Neutrophil (primary cell): ENCODE measurements at regions not wholly inside any gene's neighbourhood (a gene's known extent, or its start where the extent isn't known, plus 50 kb on each side); places are given as distances from the start of the nearest gene placed in this dataset.

Experiments
- H3K27ac ChIP-seq: fragments of 200-600 bp; sonication (generic); 2 replicates; pipeline ENCODE4 v1.5.1; 2016; ENCODE audit warnings: mild to moderate bottlenecking, moderate library complexity
- H3K27me3 ChIP-seq: fragments of 200-600 bp; sonication (generic); 2 replicates; pipeline ENCODE4 v1.6.0; 2016; ENCODE audit warnings: mild to moderate bottlenecking
- H3K36me3 ChIP-seq: fragments of 200-600 bp; sonication (generic); 2 replicates; pipeline ENCODE4 v1.5.1; 2017
- H3K4me1 ChIP-seq, 2 experiments: fragments of 200-600 bp in 1 of 2; sonication (generic) in 1 of 2; 1 replicate in 1 of 2; 2 replicates in 1 of 2; pipeline versions ENCODE4 v1.5.1 to v1.6.1; 2013 to 2016; ENCODE audit warnings: low read depth in 1 of 2, low read length in 1 of 2, mild to moderate bottlenecking in 1 of 2, moderate library complexity in 1 of 2; ENCODE audit not compliant: control insufficient read depth in 1 of 2, insufficient read depth in 1 of 2
- H3K4me3 ChIP-seq, 2 experiments: fragments of 200-600 bp in 1 of 2; sonication (generic) in 1 of 2; 1 replicate in 1 of 2; 2 replicates in 1 of 2; pipeline ENCODE4 v1.5.1; 2013 to 2016; ENCODE audit warnings: low read depth in 1 of 2, low read length in 1 of 2, mild to moderate bottlenecking in 1 of 2, moderate library complexity in 1 of 2
- H3K9me3 ChIP-seq: fragments of 200-600 bp; sonication (generic); 2 replicates; pipeline ENCODE4 v1.5.1; 2016
- TF ChIP-seq, protein P1 (sequence below): fragments of 200-600 bp; sonication (generic); IDR thresholded peaks from 2 replicates; pipeline ENCODE4 v1.5.1; 2016; ENCODE audit warnings: antibody characterized with exemption

DNA sequence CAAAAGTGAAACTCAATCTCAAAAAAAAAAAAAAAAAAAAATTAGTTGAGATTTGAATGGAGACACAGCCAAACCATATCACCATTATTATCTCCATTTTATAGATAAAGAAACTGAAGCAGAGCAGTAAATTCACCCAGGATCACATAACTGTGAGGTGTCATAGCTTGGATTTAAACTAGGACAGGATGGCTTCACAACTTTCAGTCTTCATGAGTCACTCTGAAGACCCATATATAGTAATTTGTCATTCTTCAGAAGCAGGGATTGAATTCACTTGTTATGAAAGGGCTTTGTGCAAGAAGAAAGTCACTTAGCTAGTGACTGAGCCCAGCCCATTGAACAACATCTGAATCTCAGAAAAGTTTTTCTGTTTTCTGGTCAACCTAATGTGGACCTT is 60.5 kb upstream of the LRIG1 start:
- Histone ChIP-seq H3K27ac (no peak overlapping the region), H3K4me1 (no peaks in the 10 kb centered on the region), H3K9me3 (no peaks in the 10 kb centered on the region), H3K36me3 (no peaks in the 10 kb centered on the region), H3K4me3 (no peak overlapping the region), H3K27me3 (no peaks in the 10 kb centered on the region)
- TF ChIP-seq, protein P1, sequence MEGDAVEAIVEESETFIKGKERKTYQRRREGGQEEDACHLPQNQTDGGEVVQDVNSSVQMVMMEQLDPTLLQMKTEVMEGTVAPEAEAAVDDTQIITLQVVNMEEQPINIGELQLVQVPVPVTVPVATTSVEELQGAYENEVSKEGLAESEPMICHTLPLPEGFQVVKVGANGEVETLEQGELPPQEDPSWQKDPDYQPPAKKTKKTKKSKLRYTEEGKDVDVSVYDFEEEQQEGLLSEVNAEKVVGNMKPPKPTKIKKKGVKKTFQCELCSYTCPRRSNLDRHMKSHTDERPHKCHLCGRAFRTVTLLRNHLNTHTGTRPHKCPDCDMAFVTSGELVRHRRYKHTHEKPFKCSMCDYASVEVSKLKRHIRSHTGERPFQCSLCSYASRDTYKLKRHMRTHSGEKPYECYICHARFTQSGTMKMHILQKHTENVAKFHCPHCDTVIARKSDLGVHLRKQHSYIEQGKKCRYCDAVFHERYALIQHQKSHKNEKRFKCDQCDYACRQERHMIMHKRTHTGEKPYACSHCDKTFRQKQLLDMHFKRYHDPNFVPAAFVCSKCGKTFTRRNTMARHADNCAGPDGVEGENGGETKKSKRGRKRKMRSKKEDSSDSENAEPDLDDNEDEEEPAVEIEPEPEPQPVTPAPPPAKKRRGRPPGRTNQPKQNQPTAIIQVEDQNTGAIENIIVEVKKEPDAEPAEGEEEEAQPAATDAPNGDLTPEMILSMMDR, result no peak

DNA sequence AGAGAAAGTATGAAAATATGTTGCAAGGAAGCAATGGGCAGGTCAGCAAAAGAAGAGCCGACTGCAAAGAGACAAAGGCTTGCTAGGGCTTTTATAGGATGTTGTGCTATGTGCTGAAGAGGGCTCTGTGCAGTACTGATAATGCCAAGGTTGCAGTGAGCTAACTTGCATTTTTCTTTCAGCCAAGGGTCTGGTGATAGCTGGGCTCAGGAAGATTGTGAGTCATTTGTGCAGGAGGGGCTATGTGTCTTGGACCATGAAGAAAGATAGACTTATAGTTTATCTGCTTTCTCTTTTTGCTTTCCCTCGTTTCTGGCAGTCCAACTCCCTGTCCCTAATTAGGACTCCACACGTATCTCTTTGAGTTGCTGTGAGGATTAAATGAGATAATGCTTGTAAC is 64.5 kb upstream of the LRIG1 start:
- TF ChIP-seq, protein P1, result no peak
- H3K27me3 ChIP-seq, result no peaks in the 10 kb centered on the region

DNA sequence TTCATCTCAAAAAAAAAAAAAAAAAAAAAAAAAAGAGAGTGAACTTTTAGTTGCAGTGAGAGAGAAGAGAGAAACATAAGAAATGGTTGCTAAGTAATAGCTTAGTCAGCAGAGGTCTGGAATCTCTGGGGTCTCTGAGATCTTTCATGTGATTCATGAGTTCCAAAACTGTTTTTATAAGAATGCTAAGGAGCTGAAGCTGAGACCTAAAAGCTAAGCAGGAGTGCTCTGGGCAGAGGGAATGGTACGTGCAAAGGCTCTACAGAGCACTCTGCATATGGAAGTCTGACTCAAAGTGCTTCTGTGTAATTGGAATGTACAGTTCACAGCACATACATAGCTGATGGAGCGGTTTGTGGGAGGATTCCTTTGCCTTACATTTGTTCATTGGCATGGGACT is 66.3 kb upstream of the LRIG1 start:
- H3K4me3 ChIP-seq, result no peak overlapping the region
- H3K36me3 ChIP-seq, result no peaks in the 10 kb centered on the region
- H3K27ac ChIP-seq, result no peak overlapping the region
- no peaks in the 10 kb centered on the region for H3K9me3 ChIP-seq
- TF ChIP-seq, protein P1, result no peak
- no peaks in the 10 kb centered on the region for H3K27me3 ChIP-seq
- H3K4me1 ChIP-seq, result no peaks in the 10 kb centered on the region

More for the DNA sequence above, 64.5 kb upstream of the LRIG1 start:
- no peak overlapping the region for H3K27ac ChIP-seq
- no peak overlapping the region for H3K4me3 ChIP-seq
- H3K4me1 ChIP-seq, result no peaks in the 10 kb centered on the region
- no peaks in the 10 kb centered on the region for H3K9me3 ChIP-seq
- H3K36me3 ChIP-seq, result no peaks in the 10 kb centered on the region

DNA sequence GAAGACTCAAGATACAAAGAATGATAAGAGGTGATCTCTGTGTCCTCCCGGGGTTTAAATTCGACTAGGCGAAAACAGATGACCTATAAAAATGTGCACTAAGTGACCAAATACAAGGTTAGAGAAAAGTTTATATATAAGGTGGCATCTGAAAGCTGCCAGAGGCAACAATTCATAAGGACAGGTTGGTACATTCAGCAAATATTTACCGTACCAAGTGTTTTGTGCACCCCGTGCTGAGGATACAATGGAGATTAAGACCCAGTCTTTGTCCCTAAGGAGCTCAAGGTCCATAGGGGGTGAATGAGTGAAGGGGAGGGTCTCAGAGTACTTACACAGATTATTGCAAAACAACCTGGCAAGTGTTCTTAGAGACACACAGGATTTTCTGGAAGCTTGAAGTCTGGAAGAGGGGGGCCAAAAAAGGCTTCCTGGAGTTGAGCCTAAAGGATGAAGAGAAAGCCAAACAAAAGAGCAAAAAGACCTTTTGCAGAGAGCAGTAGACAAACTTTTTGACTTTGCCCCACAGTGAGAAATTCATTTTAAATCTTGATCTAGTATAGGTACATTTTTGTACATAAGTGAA is 71.4 kb upstream of the LRIG1 start:
- Histone ChIP-seq H3K4me1 (no peaks in the 10 kb centered on the region), H3K36me3 (no peaks in the 10 kb centered on the region), H3K27ac (no peak overlapping the region), H3K27me3 (no peaks in the 10 kb centered on the region), H3K9me3 (no peaks in the 10 kb centered on the region), H3K4me3 (no peak overlapping the region)
- TF ChIP-seq, protein P1, result no peak

DNA sequence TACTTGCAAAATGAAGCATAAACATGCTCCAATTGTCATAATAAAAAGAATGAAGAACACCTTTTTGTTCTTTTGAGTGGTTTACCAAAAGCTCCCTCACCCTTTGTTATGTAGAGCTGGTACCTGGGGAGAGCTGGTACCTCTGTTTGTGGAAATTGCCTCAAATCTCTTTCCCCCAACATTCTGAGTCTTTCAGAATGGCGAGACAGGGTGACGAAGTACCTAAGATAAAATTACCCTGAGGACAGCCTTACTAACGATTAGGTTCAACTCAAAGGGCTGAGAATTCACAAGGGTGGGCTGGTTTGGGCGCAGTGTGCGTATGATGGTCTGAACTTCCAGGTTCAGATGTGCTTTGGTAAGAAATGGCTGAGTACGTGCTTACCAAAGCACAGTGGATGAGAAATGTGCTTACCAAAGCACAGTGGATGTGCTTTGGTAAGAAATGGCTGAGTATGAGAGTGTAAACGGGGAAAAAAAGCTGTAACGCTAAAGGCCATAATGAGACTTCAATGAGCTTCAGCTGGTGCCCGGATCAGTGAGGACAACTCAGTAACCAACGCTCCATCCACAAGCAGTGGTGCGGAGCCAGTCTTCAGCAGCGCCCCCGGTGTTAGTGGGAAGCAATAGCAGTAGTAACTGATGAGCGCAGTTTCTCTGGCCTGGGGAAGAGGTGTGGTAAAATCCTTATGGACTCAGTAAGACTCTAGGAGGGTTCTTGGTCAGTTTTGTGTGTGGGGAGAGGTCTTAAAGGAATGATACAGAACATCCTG is 72.3 kb upstream of the LRIG1 start:
- no peak overlapping the region for H3K4me3 ChIP-seq
- TF ChIP-seq, protein P1, result no peak
- H3K27ac ChIP-seq, result no peak overlapping the region
- H3K4me1 ChIP-seq, result no peaks in the 10 kb centered on the region
- no peaks in the 10 kb centered on the region for H3K9me3 ChIP-seq
- no peaks in the 10 kb centered on the region for H3K36me3 ChIP-seq
- no peaks in the 10 kb centered on the region for H3K27me3 ChIP-seq
